ENCODE measurements at regions not wholly inside any gene's neighbourhood (a gene's known extent, or its start where the extent isn't known, plus 50 kb on each side); places are given as distances from the start of the nearest gene placed in this dataset.

DNA sequence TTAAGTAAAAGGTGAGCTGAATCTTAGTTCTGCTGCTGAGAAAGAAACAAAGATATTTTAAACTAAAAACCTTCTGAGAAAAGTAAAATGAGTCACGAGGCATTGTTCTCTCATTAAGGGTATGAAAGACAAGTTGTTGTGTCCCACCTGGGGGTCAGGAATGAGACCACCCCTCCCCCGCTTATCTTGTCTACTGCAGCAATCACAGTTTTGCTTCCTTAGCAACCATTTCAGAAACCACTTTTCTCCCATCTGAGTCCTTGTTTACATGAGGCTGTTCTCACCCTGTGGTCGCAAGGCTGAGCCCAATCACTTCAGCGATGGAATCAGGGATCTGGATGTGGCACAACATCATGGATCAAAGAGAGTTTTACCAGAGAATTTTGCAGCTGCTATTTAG is 377.6 kb upstream of the NETO1 start:
- 72 to 78% methylated on average over 4 of the region's 4 CpGs for WGBS, 2 donors
- H3K4me1 ChIP-seq: no peaks in the 10 kb centered on the region
- no peaks in the 10 kb centered on the region for H3K9me3 ChIP-seq
- H3K36me3 ChIP-seq: no peaks in the 10 kb centered on the region
- H3K4me3 ChIP-seq (replicated peaks in 1 of 3): no peak overlapping the region
- no peak for TF ChIP-seq POLR2A (IDR thresholded peaks at IDR 0.05)
- TF ChIP-seq, protein P1, sequence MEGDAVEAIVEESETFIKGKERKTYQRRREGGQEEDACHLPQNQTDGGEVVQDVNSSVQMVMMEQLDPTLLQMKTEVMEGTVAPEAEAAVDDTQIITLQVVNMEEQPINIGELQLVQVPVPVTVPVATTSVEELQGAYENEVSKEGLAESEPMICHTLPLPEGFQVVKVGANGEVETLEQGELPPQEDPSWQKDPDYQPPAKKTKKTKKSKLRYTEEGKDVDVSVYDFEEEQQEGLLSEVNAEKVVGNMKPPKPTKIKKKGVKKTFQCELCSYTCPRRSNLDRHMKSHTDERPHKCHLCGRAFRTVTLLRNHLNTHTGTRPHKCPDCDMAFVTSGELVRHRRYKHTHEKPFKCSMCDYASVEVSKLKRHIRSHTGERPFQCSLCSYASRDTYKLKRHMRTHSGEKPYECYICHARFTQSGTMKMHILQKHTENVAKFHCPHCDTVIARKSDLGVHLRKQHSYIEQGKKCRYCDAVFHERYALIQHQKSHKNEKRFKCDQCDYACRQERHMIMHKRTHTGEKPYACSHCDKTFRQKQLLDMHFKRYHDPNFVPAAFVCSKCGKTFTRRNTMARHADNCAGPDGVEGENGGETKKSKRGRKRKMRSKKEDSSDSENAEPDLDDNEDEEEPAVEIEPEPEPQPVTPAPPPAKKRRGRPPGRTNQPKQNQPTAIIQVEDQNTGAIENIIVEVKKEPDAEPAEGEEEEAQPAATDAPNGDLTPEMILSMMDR (IDR thresholded peaks at IDR 0.05): no peak
- H3K27ac ChIP-seq: no peak overlapping the region
- DNase-seq: no peak
- intact Hi-C loops (cut with DNase I): no loop called here
- H3K27me3 ChIP-seq: no peaks in the 10 kb centered on the region

DNA sequence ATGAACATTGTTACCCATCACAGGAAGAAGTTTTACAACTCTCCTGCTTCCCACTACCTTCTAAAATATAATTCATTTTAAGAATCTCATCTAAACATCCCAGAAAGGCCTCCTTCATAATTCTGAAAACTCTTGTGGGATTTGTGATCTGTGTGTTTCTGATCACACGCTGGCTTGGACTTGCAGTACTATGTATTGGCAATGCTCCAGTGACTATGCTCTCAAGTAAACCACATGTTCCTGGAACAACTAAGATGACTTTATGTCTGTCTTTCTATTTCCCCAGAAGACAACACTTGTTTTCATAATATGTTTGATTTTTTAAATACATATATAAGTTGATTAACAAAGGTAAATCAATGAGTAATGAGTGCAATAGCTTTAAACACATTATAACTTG is 376.6 kb upstream of the NETO1 start:
- Histone ChIP-seq H3K27me3 (no peaks in the 10 kb centered on the region), H3K4me1 (no peaks in the 10 kb centered on the region), H3K4me3 (replicated peaks in 1 of 3) (no peak overlapping the region), H3K36me3 (no peaks in the 10 kb centered on the region), H3K27ac (no peak overlapping the region), H3K9me3 (no peaks in the 10 kb centered on the region)
- DNase-seq: no peak
- TF ChIP-seq POLR2A (IDR thresholded peaks at IDR 0.05): no peak
- TF ChIP-seq, protein P1 (IDR thresholded peaks at IDR 0.05): no peak
- intact Hi-C loops (cut with DNase I): no loop called here
- 20 to 36% methylated on average over 1 of the region's 1 CpG for WGBS, 2 donors

DNA sequence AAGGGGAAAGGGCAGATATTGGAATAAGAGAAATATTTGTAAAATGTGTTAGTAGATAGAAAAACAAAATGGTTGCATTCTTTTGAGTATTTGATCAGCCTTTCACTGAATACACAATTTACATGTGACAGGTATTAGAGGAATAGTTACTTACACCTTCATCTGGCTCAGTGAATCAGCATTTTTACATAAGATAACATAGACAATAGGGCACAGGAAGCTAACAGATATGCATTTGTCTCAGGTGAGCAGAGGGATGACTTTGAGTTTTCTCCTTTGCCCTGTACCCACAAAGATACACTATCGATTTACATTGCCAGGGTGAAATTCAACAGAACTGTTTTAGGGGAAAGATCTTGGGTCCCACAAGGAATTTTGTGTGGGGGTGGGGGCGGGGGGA is 373.1 kb upstream of the NETO1 start:
- Histone ChIP-seq H3K27me3 (no peaks in the 10 kb centered on the region), H3K4me3 (replicated peaks in 1 of 3) (no peak overlapping the region), H3K4me1 (no peaks in the 10 kb centered on the region), H3K36me3 (no peaks in the 10 kb centered on the region), H3K9me3 (no peaks in the 10 kb centered on the region), H3K27ac (no peak overlapping the region)
- 73 to 75% methylated on average over 2 of the region's 2 CpGs for WGBS, 2 donors
- DNase-seq: no peak
- TF ChIP-seq, protein P1 (IDR thresholded peaks at IDR 0.05): no peak
- no peak for TF ChIP-seq POLR2A (IDR thresholded peaks at IDR 0.05)
- intact Hi-C loops (cut with DNase I): no loop called here

DNA sequence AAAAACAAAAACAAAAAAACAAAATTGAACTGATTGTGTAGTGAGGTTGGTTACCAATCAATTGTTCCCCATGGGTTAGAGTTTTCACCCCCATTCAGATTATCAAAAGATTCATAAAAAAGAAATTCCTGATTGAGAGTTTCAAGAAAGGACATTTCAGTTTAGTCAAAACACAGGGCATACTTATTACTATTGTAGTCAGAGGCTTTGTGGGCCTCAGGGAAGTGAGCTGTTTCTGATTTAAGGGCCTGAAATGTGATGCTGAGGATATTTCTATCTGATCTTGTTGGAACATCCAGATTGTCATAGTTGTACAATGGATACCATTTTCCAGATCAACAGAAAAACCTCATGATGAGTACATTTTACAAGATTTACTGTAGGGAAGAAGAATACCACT is 368.1 kb upstream of the NETO1 start:
- H3K27me3 ChIP-seq: no peaks in the 10 kb centered on the region
- DNase-seq: no peak
- intact Hi-C loops (cut with DNase I): no loop called here
- H3K36me3 ChIP-seq: no peaks in the 10 kb centered on the region
- H3K9me3 ChIP-seq: no peaks in the 10 kb centered on the region
- no peaks in the 10 kb centered on the region for H3K4me1 ChIP-seq
- no peak overlapping the region for H3K4me3 ChIP-seq (replicated peaks in 1 of 3)
- no peak overlapping the region for H3K27ac ChIP-seq
- no peak for TF ChIP-seq POLR2A (IDR thresholded peaks at IDR 0.05)
- TF ChIP-seq, protein P1 (IDR thresholded peaks at IDR 0.05): no peak

DNA sequence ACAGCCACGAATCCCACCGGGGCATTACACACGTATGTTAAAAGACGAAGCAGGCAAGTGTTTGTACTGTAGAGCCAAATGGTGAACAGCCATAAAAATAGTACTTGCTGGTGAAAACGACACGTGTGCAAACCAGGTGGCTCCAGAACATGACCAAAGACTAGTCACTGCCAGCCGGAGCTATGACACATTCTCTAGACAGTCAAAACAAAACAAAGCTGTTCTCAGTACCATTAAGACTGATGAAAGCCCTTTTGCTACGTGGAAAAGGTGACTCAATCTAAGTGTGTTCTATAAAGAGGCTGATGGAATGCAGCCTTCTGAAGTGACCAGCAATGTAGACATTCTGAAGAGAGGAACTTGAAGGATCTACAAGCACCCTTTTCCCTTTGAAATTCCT is 367.7 kb upstream of the NETO1 start:
- Histone ChIP-seq H3K27ac (no peak overlapping the region), H3K9me3 (no peaks in the 10 kb centered on the region), H3K4me3 (replicated peaks in 1 of 3) (no peak overlapping the region), H3K36me3 (no peaks in the 10 kb centered on the region), H3K27me3 (no peaks in the 10 kb centered on the region), H3K4me1 (no peaks in the 10 kb centered on the region)
- 36 to 38% methylated on average over 8 of the region's 8 CpGs for WGBS, 2 donors
- intact Hi-C loops (cut with DNase I): no loop called here
- DNase-seq: peak in 1 of 2 donors; percentile 19
- TF ChIP-seq POLR2A (IDR thresholded peaks at IDR 0.05): no peak
- TF ChIP-seq, protein P1 (IDR thresholded peaks at IDR 0.05): no peak

All from thyroid gland (tissue), 4 donors.